Bronchial epithelial cell (primary cell): ENCODE measurements at regions not wholly inside any gene's neighbourhood (a gene's known extent, or its start where the extent isn't known, plus 50 kb on each side); places are given as distances from the start of the nearest gene placed in this dataset.

Experiments used
- DNase-seq: peaks from one replicate; pipeline ENCODE4 v3.0.0-alpha.2; 2010; ENCODE audit warnings: low read depth
- FAIRE-seq: peaks from 2 replicates; lab custom pipeline; 2011; peaks lifted over from hg19 to GRCh38; lab: Jason Lieb, UNC
- H3K27me3 ChIP-seq: 2 replicates; pipeline ENCODE4 v1.5.1; 2011; ENCODE audit warnings: low read length; ENCODE audit not compliant: control insufficient read depth, insufficient read depth
- H3K36me3 ChIP-seq: 2 replicates; pipeline ENCODE4 v1.5.1; 2011; ENCODE audit warnings: low read length; ENCODE audit not compliant: control insufficient read depth, insufficient read depth
- H3K4me3 ChIP-seq: 2 replicates; pipeline ENCODE4 v1.5.1; 2011; ENCODE audit warnings: mild to moderate bottlenecking, low read depth, low read length, control low read depth
- TF ChIP-seq, protein P1 (sequence below): IDR thresholded peaks from 2 replicates; pipeline ENCODE4 v1.5.1; 2011; ENCODE audit warnings: mild to moderate bottlenecking, moderate library complexity, low read length, control low read depth, inconsistent platforms; ENCODE audit not compliant: insufficient read depth, severe bottlenecking

DNA sequence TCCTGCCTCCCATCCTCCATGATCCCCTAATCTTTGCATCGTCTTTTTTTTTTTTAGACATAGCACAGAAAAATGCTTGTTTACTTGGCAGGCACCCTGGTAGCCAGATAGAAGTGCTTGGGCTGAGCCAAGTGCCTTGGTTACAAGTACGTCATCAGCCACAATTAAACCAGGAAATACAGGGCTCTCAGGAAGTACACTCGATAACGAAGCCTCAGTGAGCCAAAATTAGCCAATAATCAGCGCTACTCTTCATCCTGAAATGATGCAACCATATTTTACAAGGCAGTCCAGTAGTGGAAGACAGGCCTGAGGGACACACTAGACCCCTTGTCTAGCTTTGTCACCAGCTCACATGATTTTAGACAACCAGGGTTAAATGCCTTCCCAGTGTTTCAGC, 194.0 kb upstream of the NBEA start:
- FAIRE-seq (no peak), DNase-seq (peak; percentile 76)
- Histone ChIP-seq H3K27me3 (no peaks in the 10 kb centered on the region), H3K4me3 (no peak overlapping the region), H3K36me3 (no peaks in the 10 kb centered on the region)
- TF ChIP-seq, protein P1, sequence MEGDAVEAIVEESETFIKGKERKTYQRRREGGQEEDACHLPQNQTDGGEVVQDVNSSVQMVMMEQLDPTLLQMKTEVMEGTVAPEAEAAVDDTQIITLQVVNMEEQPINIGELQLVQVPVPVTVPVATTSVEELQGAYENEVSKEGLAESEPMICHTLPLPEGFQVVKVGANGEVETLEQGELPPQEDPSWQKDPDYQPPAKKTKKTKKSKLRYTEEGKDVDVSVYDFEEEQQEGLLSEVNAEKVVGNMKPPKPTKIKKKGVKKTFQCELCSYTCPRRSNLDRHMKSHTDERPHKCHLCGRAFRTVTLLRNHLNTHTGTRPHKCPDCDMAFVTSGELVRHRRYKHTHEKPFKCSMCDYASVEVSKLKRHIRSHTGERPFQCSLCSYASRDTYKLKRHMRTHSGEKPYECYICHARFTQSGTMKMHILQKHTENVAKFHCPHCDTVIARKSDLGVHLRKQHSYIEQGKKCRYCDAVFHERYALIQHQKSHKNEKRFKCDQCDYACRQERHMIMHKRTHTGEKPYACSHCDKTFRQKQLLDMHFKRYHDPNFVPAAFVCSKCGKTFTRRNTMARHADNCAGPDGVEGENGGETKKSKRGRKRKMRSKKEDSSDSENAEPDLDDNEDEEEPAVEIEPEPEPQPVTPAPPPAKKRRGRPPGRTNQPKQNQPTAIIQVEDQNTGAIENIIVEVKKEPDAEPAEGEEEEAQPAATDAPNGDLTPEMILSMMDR, result no peak

GRCh38 chr13:34748596-34748995, 193.5 kb upstream of the NBEA start:
- Histone ChIP-seq H3K4me3 (no peak overlapping the region), H3K27me3 (no peaks in the 10 kb centered on the region), H3K36me3 (no peaks in the 10 kb centered on the region)
- TF ChIP-seq, protein P1, result no peak
- no peak for FAIRE-seq
- peak; percentile 73 for DNase-seq

DNA sequence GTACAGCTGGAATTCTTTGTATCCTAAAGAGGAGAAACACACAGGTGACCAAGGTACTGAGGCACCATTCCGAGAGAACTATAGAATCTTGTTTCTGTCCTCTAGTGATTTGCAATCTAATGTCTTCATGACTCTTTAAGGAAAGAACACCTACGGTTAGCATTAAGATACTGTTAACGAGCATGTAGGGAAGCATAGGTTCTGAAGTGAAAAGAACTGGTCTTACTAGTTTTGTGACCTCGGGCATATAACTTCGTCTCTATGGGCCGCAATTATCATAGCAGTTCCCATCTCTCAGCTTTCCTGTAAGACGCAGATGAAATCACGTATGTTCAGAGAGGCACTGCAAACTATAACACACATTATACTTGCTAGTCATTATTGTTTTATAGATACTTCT, 193.0 kb upstream of the NBEA start:
- TF ChIP-seq, protein P1, result no peak
- peak; percentile 43 for DNase-seq
- H3K27me3 ChIP-seq, result no peaks in the 10 kb centered on the region
- no peaks in the 10 kb centered on the region for H3K36me3 ChIP-seq
- no peak overlapping the region for H3K4me3 ChIP-seq
- FAIRE-seq, result no peak

- no peaks in the 10 kb centered on the region for H3K27me3 ChIP-seq
- DNase-seq (no peak), FAIRE-seq (no peak)
- peak overlapping the region; percentile 7 for H3K4me3 ChIP-seq
- no peaks in the 10 kb centered on the region for H3K36me3 ChIP-seq
- TF ChIP-seq, protein P1, result no peak
Observed at GRCh38 chr13:34750078-34750931, 191.8 kb upstream of the NBEA start.

DNA sequence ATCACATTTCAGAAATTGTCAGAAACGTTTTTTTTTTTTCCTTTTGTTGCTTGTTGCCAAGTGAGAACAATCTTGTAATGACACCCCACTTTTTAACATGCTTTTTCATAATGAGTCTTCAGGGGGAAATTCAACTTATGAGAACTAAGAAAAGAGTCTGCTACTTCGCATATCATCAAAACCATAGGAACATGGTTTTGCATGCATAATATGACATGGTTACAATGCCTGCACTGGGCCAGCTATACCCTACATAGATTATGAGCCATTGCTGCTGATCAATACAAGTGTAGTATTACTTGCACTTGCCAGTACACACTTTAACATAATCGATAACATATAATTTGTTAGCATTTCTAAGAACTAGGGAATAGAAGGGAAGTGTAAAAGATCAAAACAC, 191.0 kb upstream of the NBEA start:
- Histone ChIP-seq H3K27me3 (no peaks in the 10 kb centered on the region), H3K36me3 (no peaks in the 10 kb centered on the region), H3K4me3 (no peak overlapping the region)
- DNase-seq (no peak), FAIRE-seq (no peak)
- TF ChIP-seq, protein P1, result no peak
